K562 (cell line): ENCODE measurements at regions not wholly inside any gene's neighbourhood (a gene's known extent, or its start where the extent isn't known, plus 50 kb on each side); places are given as distances from the start of the nearest gene placed in this dataset.

Experiments
- BRCA1 ChIP-seq, 2 experiments: fragments of 450-650 bp in 1 of 2; sonication (generic) in 1 of 2; formaldehyde crosslinking in 1 of 2; IDR thresholded peaks; 2 replicates each; pipeline versions ENCODE4 v1.5.0 to v1.6.1; 2017 to 2020; ENCODE audit warnings: mild to moderate bottlenecking in 1 of 2, missing genetic modification reagents in 1 of 2
- EP300 ChIP-seq: IDR thresholded peaks from 2 replicates; pipeline ENCODE4 v1.6.1; 2012; ENCODE audit warnings: low read length, improper control_type of control experiment
- FIP1L1 ChIP-seq: fragments of 200-400 bp; formaldehyde crosslinking; IDR thresholded peaks from 2 replicates; pipeline ENCODE4 v1.6.1; 2018; ENCODE audit warnings: mild to moderate bottlenecking, low read depth, low read length; ENCODE audit not compliant: poor library complexity, severe bottlenecking
- JUNB ChIP-seq: fragments of 450-650 bp; formaldehyde crosslinking; conservative IDR thresholded peaks from 2 replicates; pipeline ENCODE4 v1.4.0; 2020; ENCODE audit warnings: mild to moderate bottlenecking
- MAFK ChIP-seq: IDR thresholded peaks from 2 replicates; pipeline ENCODE4 v1.6.1; 2011; ENCODE audit warnings: low read length, improper control_type of control experiment
- MEF2A ChIP-seq: IDR thresholded peaks from 2 replicates; pipeline ENCODE4 v1.6.1; 2011; ENCODE audit warnings: low read depth, mild to moderate bottlenecking, low read length, moderate library complexity; ENCODE audit not compliant: control insufficient read depth
- MTA2 ChIP-seq: fragments of 450-650 bp; IDR thresholded peaks from 2 replicates; pipeline ENCODE4 v1.6.1; 2016; ENCODE audit warnings: low read depth
- NCOA1 ChIP-seq: fragments of 450-650 bp; IDR thresholded peaks from 2 replicates; pipeline ENCODE4 v1.6.1; 2016; ENCODE audit warnings: low read depth
- NEUROD1 ChIP-seq: fragments of 150-350 bp; IDR thresholded peaks from 2 replicates; pipeline ENCODE4 v1.6.1; 2014; ENCODE audit warnings: borderline replicate concordance, low read length, low read depth; ENCODE audit not compliant: partially characterized antibody
- NONO ChIP-seq, 2 experiments: fragments of 200-400 bp in 1 of 2; fragments of 450-650 bp in 1 of 2; formaldehyde crosslinking in 1 of 2; IDR thresholded peaks; 2 replicates each; pipeline ENCODE4 v1.6.1; 2017; ENCODE audit warnings: low read depth in 2 of 2, mild to moderate bottlenecking in 2 of 2, moderate library complexity in 2 of 2, low read length in 1 of 2
- NR0B1 ChIP-seq: fragments of 450-650 bp; IDR thresholded peaks from one replicate; pipeline ENCODE4 v1.6.1; 2018; ENCODE audit warnings: mild to moderate bottlenecking, moderate library complexity; ENCODE audit not compliant: partially characterized antibody
- PURB ChIP-seq: sonication (generic); formaldehyde crosslinking; IDR thresholded peaks from 2 replicates; pipeline ENCODE4 v1.9.0; 2021; ENCODE audit warnings: low read depth, mild to moderate bottlenecking, missing genetic modification reagents
- RFX5 ChIP-seq: IDR thresholded peaks from 2 replicates; pipeline ENCODE4 v1.6.1; 2011; ENCODE audit warnings: low read depth, mild to moderate bottlenecking, improper control_type of control experiment, low read length
- SOX6 ChIP-seq: fragments of 450-650 bp; IDR thresholded peaks from 2 replicates; pipeline ENCODE4 v1.6.1; 2014; ENCODE audit warnings: mild to moderate bottlenecking
- TEAD2 ChIP-seq: fragments of 450-650 bp; IDR thresholded peaks from 2 replicates; pipeline ENCODE4 v1.6.1; 2016; ENCODE audit warnings: missing genetic modification characterization, control low read depth, missing compliant biosample characterization
- THRA ChIP-seq: fragments of 450-650 bp; IDR thresholded peaks from 2 replicates; pipeline ENCODE4 v1.6.1; 2017; ENCODE audit warnings: mild to moderate bottlenecking, moderate library complexity
- ZNF121 ChIP-seq: sonication (generic); formaldehyde crosslinking; conservative IDR thresholded peaks from 2 replicates; pipeline ENCODE4 v1.8.0; 2022; ENCODE audit warnings: missing genetic modification reagents
- ZNF512 ChIP-seq: IDR thresholded peaks from 2 replicates; pipeline ENCODE4 v1.6.1; 2016; ENCODE audit warnings: missing genetic modification characterization, missing compliant biosample characterization
- ZNF76 ChIP-seq: fragments of 250-450 bp; sonication (Bioruptor Pico); IDR thresholded peaks from 2 replicates; pipeline ENCODE4 v1.4.0; 2020; ENCODE audit warnings: mild to moderate bottlenecking, moderate library complexity, borderline replicate concordance
- ZNF780A ChIP-seq: fragments of 250-450 bp; sonication (Bioruptor Pico); IDR thresholded peaks from 2 replicates; pipeline ENCODE4 v1.5.0; 2021; ENCODE audit warnings: mild to moderate bottlenecking
- TF ChIP-seq, protein P1 (sequence below): sonication (generic); formaldehyde crosslinking; IDR thresholded peaks from 2 replicates; pipeline ENCODE4 v1.8.1; 2023; ENCODE audit warnings: missing genetic modification reagents, mild to moderate bottlenecking, borderline replicate concordance

- TF ChIP-seq, protein P1, sequence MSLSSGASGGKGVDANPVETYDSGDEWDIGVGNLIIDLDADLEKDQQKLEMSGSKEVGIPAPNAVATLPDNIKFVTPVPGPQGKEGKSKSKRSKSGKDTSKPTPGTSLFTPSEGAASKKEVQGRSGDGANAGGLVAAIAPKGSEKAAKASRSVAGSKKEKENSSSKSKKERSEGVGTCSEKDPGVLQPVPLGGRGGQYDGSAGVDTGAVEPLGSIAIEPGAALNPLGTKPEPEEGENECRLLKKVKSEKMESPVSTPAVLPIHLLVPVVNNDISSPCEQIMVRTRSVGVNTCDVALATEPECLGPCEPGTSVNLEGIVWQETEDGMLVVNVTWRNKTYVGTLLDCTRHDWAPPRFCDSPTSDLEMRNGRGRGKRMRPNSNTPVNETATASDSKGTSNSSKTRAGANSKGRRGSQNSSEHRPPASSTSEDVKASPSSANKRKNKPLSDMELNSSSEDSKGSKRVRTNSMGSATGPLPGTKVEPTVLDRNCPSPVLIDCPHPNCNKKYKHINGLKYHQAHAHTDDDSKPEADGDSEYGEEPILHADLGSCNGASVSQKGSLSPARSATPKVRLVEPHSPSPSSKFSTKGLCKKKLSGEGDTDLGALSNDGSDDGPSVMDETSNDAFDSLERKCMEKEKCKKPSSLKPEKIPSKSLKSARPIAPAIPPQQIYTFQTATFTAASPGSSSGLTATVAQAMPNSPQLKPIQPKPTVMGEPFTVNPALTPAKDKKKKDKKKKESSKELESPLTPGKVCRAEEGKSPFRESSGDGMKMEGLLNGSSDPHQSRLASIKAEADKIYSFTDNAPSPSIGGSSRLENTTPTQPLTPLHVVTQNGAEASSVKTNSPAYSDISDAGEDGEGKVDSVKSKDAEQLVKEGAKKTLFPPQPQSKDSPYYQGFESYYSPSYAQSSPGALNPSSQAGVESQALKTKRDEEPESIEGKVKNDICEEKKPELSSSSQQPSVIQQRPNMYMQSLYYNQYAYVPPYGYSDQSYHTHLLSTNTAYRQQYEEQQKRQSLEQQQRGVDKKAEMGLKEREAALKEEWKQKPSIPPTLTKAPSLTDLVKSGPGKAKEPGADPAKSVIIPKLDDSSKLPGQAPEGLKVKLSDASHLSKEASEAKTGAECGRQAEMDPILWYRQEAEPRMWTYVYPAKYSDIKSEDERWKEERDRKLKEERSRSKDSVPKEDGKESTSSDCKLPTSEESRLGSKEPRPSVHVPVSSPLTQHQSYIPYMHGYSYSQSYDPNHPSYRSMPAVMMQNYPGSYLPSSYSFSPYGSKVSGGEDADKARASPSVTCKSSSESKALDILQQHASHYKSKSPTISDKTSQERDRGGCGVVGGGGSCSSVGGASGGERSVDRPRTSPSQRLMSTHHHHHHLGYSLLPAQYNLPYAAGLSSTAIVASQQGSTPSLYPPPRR (CRISPR knock-in tag) = no peak
- TF ChIP-seq RFX5 (no peak), JUNB (CRISPR knock-in tag) (no peak), FIP1L1 (no peak), MAFK (no peak; the same call in 1 of the 2 replicates), THRA (no peak), ZNF512 (tag) (no peak), MTA2 (no peak), EP300 (0 out of 2 replicates have a peak, but pooled peaks have one; percentile 2), MEF2A (no peak), NEUROD1 (no peak), BRCA1 (IDR thresholded peaks at IDR 0.05) (no peak), BRCA1 (CRISPR knock-in tag; IDR thresholded peaks at IDR 0.05) (no peak), TEAD2 (tag) (no peak), ZNF76 (CRISPR knock-in tag) (no peak), NONO (IDR thresholded peaks at IDR 0.05; ENCODE audit: low read depth in 2 of 2, low read length in 1 of 2) (no peak), PURB (no peak), ZNF121 (CRISPR knock-in tag) (no peak), ZNF780A (CRISPR knock-in tag) (no peak), NCOA1 (no peak), NR0B1 (no peak), SOX6 (no peak)
Measured at GRCh38 chr7:130917669-130918128, 183.7 kb upstream of the KLF14 start (continued).
